ENCODE measurements at regions not wholly inside any gene's neighbourhood (a gene's known extent, or its start where the extent isn't known, plus 50 kb on each side); places are given as distances from the start of the nearest gene placed in this dataset.

DNA sequence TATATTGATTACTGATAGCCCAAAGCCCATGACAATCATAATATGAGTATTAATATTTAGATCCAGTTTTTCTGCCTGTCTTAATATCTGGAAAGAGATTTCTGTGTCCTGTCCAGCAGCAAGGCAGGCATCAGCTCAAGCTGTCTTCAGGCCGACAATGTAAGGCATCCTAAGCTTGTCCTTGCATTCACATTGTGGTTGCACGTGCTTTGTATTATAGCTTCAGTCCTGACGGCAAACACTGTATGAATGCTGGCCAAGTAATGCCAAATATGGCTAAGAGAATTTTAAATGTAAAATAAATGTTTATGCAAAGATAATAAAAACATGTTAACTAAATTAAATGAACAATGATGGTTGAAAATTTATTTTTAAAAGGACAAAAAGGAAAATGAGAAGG lies 255.7 kb upstream of the RPS6KA3 start:
- TF ChIP-seq, protein P1, sequence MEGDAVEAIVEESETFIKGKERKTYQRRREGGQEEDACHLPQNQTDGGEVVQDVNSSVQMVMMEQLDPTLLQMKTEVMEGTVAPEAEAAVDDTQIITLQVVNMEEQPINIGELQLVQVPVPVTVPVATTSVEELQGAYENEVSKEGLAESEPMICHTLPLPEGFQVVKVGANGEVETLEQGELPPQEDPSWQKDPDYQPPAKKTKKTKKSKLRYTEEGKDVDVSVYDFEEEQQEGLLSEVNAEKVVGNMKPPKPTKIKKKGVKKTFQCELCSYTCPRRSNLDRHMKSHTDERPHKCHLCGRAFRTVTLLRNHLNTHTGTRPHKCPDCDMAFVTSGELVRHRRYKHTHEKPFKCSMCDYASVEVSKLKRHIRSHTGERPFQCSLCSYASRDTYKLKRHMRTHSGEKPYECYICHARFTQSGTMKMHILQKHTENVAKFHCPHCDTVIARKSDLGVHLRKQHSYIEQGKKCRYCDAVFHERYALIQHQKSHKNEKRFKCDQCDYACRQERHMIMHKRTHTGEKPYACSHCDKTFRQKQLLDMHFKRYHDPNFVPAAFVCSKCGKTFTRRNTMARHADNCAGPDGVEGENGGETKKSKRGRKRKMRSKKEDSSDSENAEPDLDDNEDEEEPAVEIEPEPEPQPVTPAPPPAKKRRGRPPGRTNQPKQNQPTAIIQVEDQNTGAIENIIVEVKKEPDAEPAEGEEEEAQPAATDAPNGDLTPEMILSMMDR (conservative IDR thresholded peaks at IDR 0.05; ENCODE audit: low read depth, low read length), result no peak
- no peak for TF ChIP-seq EZH2 (IDR thresholded peaks at IDR 0.05; ENCODE audit: low read length, unreplicated experiment)
- TF ChIP-seq EZH2phosphoT487 (IDR thresholded peaks at IDR 0.05; ENCODE audit: borderline replicate concordance, low read length), result no peak

All from PC-3 (cell line).